SKM-1 treated with dmso at 0.1 percent for 144 hours (cell line): ENCODE measurements at regions not wholly inside any gene's neighbourhood (a gene's known extent, or its start where the extent isn't known, plus 50 kb on each side); places are given as distances from the start of the nearest gene placed in this dataset.

ENCODE experiments used
- DNase-seq: peaks from one replicate; lab custom pipeline; 2025; ENCODE audit not compliant: unreplicated experiment; lab: John Stamatoyannopoulos, UW

GRCh38 chr2:147231081-147231480, 613.7 kb upstream of the ACVR2A start:
- no peak for DNase-seq

DNA sequence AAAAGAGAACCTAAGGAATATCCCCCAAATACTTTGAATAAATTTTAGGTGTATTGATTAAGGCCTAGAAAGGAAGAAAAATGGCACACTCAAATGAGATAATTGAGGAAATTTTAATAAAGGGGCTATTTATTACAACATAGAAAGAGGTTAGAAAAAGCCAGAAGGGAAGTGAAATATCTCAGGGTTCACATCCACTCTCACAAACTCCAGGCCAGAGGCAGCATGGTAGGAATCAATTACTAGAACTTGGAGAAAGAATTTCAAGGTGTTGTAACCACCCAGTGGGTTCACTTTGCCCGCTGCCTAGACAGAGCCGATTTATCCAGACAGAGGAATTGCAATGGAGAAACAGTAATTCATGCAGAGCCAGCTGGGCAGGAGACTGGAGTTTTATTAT, 617.5 kb upstream of the ACVR2A start:
- DNase-seq, result no peak

DNA sequence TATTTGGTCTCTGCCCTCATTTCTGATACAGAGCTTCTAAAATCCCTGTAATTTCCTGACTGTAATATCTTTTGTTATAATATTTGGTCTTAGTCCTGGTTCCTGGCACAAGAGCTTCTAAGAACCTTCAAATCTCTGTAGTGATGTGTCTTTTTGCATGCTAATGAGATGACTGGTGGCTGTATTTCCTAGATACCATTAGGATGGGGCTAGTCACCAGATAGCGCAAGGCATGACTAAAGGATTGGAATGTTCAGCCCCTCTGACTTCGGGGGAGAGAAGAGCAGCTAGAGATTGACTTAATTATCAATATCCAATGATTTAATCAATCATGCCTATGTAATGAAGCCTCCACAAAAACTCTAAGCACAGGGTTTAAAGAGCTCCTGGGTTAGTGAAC, 620.8 kb upstream of the ACVR2A start:
- DNase-seq, result no peak

- DNase-seq, result no peak
Observed at GRCh38 chr2:147223553-147224060, 621.2 kb upstream of the ACVR2A start.

DNA sequence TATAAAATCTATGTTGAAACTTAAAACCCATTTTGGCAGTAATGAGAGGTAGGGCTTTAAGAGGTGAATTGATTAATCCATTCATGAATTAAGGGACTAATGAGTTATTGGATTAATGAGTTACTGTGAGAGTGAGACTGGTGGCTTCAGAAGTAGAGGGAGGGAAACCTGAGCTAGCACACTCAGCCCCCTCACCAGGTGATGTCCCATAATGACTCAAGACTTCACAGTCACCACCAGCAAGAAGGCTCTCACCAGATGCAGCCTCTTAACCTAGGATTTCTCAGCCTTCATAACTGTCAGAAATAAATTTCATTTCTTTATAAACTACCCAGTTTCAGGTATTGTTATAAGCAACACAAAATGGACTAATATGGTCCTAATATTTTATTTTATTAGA, 621.7 kb upstream of the ACVR2A start:
- no peak for DNase-seq

DNA sequence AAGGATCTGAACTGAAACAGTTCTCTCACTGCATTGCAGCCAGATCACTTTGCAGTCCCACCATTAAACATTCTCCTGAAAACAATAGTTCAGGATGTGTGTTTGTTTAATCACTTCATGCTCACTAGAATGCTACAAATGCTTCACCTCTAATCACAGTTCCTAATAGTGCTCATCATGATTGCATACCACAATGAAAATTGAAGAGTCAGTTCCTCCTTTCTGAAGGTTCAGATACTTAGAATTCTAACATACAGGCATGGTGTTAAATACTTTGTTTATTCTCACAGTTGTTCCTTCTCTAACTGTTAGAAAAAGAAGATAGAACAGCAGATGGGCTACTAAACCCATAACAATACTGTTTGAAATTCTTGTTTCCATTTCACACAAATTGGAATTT, 622.3 kb upstream of the ACVR2A start:
- no peak for DNase-seq

- no peak for DNase-seq
Observed at GRCh38 chr2:147214914-147215313, 629.9 kb upstream of the ACVR2A start.

DNA sequence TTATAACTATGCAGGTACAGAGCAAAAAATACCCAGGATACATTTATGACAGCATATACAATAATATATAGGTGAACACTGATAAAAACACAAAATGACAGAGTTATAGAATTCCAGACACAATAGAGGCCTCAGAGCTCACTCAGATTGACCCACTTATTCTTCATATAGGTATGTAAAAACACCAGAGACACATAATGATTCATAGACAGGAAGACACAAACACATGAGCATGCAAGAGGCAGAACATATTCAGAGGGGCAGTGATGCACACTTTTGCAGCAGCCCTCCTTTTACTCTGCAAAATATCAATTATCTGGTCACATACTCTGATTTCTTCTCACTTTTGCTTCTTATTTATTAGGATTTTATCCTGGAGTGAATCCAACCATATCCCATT, 633.3 kb upstream of the ACVR2A start:
- DNase-seq, result no peak

DNA sequence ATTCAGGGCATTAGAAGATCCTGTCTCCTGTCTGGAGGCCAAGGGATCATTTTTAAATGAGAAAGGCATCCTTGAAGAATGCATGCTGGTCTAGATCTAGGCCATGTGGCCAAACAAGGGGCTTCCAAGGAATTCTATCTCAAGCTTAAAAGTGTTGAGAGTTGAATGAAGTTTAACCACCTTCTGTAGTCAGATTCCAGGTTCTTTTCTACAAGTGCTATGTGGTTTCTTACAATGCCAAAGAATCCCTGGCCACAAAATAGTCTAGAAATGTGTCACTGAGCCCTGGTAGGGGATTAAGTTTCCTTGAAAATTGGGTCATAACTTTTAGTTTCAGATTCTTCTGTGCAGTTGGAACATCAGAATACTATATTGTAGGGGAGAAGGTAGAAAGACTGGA, 640.7 kb upstream of the ACVR2A start:
- no peak for DNase-seq

DNA sequence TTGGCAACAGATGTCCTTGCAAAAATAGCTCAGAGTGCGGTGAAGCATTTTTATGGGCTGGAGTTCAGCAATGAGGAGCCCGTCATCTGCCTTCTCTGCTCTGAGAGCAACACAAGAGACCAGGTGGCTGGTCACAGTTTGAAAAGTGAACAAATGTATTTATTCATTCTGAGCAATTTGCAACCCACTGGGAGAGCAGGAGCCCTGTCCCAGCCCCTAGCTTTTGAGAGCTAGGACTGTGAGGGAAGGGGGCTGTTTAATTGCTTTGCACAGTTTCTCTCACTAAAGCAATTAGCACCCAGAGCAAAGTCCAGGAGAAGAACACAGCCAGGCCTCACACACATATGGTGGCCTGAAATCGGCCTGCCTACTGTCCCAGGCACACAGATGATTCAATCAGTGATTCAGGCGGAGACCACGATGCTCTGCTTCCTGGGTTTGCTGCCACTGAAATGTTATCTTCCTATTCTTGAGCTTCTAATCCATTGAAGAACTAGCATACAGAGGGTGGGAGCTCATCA, 646.1 kb upstream of the ACVR2A start:
- DNase-seq, result no peak

DNA sequence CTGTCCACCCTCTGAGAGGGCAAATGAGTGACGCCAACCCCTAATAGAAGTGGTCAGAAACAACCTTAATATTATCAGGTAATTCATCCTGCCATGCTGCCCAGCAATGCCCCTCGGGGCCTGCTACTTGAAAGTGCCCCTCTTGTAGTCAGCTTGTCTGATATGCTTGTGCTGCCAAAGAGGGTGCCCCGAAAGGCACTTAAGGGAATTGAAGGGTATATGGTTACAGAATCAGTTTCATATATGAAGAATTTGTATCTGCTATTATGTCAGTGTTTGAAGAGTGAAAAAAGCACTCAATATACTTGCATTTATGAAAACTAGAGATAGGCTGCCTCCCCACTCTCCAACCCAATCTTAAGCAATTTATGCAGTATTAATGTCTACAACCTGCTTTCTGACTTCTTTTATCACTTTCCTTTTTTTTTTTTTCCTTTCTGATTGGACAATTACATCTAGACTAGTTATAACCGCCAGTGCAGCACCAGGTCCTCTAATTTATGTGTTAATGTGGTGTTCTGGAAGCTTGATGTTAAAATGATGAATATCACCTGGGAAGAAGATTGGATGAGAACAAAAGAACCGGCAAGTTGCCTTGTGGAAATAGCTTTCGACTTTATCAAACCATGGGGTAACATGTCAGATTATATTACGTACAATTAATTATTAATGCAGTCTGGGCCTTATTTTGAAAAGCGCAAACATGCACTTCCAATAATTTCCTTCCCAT, 646.9 kb upstream of the ACVR2A start:
- DNase-seq, result no peak

- peak; percentile 31 for DNase-seq
Observed at GRCh38 chr2:147182260-147182659, 662.6 kb upstream of the ACVR2A start.

DNA sequence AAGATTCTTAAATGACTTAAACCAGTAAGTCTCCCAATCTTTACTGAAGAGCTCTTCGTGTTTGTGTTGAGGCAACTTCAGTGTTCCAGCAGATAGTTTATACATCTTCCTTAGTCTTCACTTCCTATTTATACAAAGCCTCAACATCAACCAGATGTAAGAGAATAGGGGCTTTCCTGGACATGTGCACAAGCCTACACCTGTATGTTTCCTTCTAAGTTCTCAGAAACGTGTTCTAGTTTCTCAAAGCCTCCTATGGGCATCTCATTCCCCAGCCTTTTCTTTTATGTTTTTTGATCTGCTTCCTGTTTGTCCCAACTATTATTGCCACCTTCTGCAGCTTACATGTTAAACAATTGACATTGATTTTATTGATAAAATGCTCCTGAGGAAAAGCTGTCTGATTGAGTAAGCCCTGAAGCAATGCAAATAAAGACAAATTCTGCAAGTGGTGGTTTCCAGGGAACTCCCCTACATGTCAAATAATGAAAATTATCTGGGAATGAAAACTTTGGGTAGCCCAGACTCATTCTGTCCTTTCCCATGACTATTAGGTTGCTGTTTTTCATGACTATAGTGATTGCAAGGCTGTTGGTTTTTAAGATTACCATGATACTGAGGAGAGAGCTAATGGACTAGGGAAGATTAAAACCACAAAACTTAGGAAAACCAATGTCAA, 663.3 kb upstream of the ACVR2A start:
- DNase-seq, result no peak

GRCh38 chr2:147177071-147177857, 667.6 kb upstream of the ACVR2A start:
- DNase-seq, result peak; percentile 26

DNA sequence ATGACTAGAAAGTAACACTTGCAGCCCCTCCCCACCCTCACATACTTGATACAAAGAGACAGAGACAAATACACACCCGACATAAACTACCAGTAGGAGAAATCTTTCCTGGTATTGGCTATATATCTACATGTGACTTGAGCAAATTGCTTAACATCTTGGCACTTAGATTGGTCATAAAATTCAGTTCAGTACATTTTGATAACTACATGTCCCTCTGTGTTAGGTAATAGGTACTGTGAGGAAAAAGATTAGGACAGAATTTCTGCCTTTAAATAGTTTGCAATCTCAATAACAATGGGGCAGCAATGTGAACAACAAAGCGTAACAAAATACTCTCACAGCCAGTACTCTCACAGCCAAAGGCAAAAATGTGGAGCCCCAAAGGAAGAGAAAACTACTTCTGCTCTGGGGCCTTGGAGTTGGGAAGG, 670.0 kb upstream of the ACVR2A start:
- DNase-seq, result no peak

- DNase-seq, result no peak
Observed at GRCh38 chr2:147173798-147174197, 671.0 kb upstream of the ACVR2A start.

- DNase-seq, result no peak
Observed at GRCh38 chr2:147173189-147173581, 671.6 kb upstream of the ACVR2A start.

GRCh38 chr2:147172493-147173188, 672.2 kb upstream of the ACVR2A start:
- DNase-seq, result no peak

GRCh38 chr2:147171941-147172340, 672.9 kb upstream of the ACVR2A start:
- no peak for DNase-seq

DNA sequence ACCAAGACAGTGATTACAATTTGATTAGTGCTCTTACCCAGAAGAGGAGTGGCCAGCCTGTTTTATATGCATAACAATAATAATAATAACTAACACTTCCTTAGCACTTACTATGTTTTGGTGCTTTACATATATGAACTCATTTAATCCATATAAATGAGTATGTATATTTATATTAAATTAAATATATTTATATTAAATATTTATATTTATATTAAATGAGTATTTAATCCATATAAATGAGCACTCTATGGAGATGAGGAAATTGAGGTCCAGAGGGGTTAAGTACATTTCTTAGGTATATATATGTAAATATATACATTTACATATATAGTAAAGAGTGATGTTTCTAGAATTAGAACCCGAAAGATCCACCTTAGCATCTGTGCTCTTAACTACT, 673.9 kb upstream of the ACVR2A start:
- no peak for DNase-seq
